Esophagus squamous epithelium (tissue), 5 donors: ENCODE measurements at regions not wholly inside any gene's neighbourhood (a gene's known extent, or its start where the extent isn't known, plus 50 kb on each side); places are given as distances from the start of the nearest gene placed in this dataset.

Experiments used
- DNase-seq: peaks from one replicate; lab custom pipeline; 2025; lab: John Stamatoyannopoulos, UW
- H3K27ac ChIP-seq, 4 donors: fragments of 200-600 bp; sonication (generic); one replicate each; pipeline ENCODE4 v1.5.1; 2016 to 2019; ENCODE audit warnings: mild to moderate bottlenecking in 1 of 4
- H3K27me3 ChIP-seq, 4 donors: fragments of 200-600 bp; sonication (generic); 1 replicate in 3 of 4; 2 replicates in 1 of 4; pipeline versions ENCODE4 v1.5.1 to v1.6.0; 2017 to 2021; ENCODE audit warnings: antibody characterized with exemption in 1 of 4
- H3K36me3 ChIP-seq, 3 donors: fragments of 200-600 bp; sonication (generic); one replicate each; pipeline ENCODE4 v1.5.1; 2016 to 2019
- H3K4me1 ChIP-seq, 3 donors: fragments of 200-600 bp; sonication (generic); one replicate each; pipeline ENCODE4 v1.5.1; 2017 to 2019
- H3K4me3 ChIP-seq, 4 donors: fragments of 200-600 bp; sonication (generic); 1 replicate in 3 of 4; 2 replicates in 1 of 4; pipeline ENCODE4 v1.5.1; 2016 to 2019; ENCODE audit warnings: mild to moderate bottlenecking in 2 of 4, moderate library complexity in 1 of 4
- H3K9me3 ChIP-seq, 3 donors: fragments of 200-600 bp; sonication (generic); one replicate each; pipeline ENCODE4 v1.5.1; 2016 to 2019
- POLR2A ChIP-seq, 4 donors: fragments of 450-650 bp; IDR thresholded peaks; one replicate each; pipeline ENCODE4 v1.6.1; 2017; ENCODE audit warnings: antibody characterized with exemption in 4 of 4, mild to moderate bottlenecking in 4 of 4, moderate library complexity in 3 of 4
- WGBS, 2 donors: methylation state at CpG; one replicate each; pipeline ENCODE4 v1.1.5; 2018; 5-methylcytosine and 5-hydroxymethylcytosine counted together
- intact Hi-C: fragments of 100-400 bp; cut with DNase I; formaldehyde crosslinking; loops from one replicate; pipeline ENCODE4 v1.15.0; 2022
- TF ChIP-seq, protein P1 (sequence below), 6 experiments: fragments of 450-650 bp in 4 of 6; fragments of 200-600 bp in 2 of 6; sonication (generic) in 2 of 6; IDR thresholded peaks; one replicate each; pipeline ENCODE4 v1.5.1; 2016 to 2019; ENCODE audit warnings: antibody characterized with exemption in 6 of 6, mild to moderate bottlenecking in 4 of 6, moderate library complexity in 4 of 6
- donor health status: DM: yes; HTN: yes; CAD: no.

DNA sequence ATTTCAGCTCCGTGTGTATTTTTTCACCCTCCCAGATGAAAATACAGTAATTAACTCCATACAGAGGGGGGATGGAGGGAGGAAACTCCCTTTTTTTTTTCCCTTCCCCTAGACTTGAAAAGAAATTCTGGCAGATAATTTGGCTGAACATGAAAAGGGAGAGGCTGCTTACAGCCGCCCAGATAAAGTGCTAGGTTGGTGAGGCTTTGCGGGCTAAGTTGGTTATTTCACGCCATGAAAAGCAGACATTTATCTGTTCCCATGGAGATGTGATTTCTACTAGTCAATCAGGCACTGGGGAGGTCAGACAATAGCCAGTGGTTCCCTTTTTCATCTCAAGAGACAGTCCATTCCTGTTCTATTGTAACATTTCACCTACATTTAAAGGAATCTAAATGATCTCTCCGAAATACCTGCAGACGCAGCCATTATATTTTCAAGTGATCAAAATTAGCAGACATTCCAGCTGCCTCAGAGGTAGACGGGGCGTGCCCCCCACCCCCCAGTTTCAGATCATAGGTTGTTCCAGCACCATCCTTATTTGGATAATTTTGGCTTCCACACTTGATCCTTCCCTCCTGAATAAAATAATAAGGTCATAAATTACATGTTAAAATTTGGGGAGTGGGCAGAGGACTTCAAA lies 143.9 kb upstream of the ZNF217 start:
- intact Hi-C loops = no loop called here
- Histone ChIP-seq H3K27me3 (no peaks in the 10 kb centered on the region), H3K4me3 (no peak overlapping the region), H3K27ac (peak overlapping the region; percentile 75 to 81 (median 78)), H3K36me3 (no peaks in the 10 kb centered on the region), H3K9me3 (no peaks in the 10 kb centered on the region), H3K4me1 (peaks cover 20 to 67% (median 30%) of the 10 kb centered on the region in 3 donors)
- TF ChIP-seq POLR2A (IDR thresholded peaks at IDR 0.05) = no peak
- TF ChIP-seq, protein P1, sequence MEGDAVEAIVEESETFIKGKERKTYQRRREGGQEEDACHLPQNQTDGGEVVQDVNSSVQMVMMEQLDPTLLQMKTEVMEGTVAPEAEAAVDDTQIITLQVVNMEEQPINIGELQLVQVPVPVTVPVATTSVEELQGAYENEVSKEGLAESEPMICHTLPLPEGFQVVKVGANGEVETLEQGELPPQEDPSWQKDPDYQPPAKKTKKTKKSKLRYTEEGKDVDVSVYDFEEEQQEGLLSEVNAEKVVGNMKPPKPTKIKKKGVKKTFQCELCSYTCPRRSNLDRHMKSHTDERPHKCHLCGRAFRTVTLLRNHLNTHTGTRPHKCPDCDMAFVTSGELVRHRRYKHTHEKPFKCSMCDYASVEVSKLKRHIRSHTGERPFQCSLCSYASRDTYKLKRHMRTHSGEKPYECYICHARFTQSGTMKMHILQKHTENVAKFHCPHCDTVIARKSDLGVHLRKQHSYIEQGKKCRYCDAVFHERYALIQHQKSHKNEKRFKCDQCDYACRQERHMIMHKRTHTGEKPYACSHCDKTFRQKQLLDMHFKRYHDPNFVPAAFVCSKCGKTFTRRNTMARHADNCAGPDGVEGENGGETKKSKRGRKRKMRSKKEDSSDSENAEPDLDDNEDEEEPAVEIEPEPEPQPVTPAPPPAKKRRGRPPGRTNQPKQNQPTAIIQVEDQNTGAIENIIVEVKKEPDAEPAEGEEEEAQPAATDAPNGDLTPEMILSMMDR (IDR thresholded peaks at IDR 0.05) = no peak
- WGBS, 2 donors = 24 to 40% methylated on average over 8 of the region's 8 CpGs
- no peak for DNase-seq

DNA sequence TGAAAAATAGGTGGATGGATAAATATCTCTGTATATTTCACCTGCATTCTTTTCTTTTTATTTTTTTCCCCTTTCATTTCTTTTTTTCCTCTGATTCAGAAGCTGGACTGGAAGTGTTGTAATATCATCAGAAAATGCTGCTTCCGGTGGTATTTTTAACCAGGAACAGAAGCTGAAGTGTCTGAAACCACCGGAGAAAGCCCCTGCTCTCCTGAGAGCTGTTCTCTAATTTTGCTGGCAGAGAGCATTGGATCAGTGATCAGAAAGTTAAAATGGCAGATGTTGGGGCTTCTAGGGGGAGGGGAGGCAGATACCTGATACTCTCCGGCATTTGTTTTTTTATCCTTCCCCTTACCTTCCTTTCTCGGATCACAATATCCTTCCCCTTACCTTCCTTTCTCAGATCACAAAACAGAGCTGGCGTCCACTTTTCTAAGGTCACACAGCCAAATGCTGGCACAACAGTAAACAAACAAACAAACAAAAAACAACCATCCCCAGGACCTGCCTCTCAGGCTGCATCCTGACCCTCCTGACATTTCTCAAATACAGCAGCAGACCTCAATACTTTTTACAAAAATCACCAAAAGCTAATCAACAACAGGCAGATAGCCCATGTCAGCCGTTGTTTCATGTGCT lies 143.2 kb upstream of the ZNF217 start:
- Histone ChIP-seq H3K4me1 (peaks cover 20 to 67% (median 30%) of the 10 kb centered on the region in 3 donors), H3K27me3 (no peaks in the 10 kb centered on the region), H3K36me3 (no peaks in the 10 kb centered on the region), H3K9me3 (no peaks in the 10 kb centered on the region), H3K4me3 (peak overlapping the region in 1 of 4 donors; percentile 40), H3K27ac (peak overlapping the region; percentile 75 to 81 (median 78))
- no peak for DNase-seq
- intact Hi-C loops = no loop called here
- TF ChIP-seq POLR2A (IDR thresholded peaks at IDR 0.05) = no peak
- TF ChIP-seq, protein P1 (IDR thresholded peaks at IDR 0.05) = no peak
- 12 to 22% methylated on average over 6 of the region's 6 CpGs for WGBS, 2 donors

DNA sequence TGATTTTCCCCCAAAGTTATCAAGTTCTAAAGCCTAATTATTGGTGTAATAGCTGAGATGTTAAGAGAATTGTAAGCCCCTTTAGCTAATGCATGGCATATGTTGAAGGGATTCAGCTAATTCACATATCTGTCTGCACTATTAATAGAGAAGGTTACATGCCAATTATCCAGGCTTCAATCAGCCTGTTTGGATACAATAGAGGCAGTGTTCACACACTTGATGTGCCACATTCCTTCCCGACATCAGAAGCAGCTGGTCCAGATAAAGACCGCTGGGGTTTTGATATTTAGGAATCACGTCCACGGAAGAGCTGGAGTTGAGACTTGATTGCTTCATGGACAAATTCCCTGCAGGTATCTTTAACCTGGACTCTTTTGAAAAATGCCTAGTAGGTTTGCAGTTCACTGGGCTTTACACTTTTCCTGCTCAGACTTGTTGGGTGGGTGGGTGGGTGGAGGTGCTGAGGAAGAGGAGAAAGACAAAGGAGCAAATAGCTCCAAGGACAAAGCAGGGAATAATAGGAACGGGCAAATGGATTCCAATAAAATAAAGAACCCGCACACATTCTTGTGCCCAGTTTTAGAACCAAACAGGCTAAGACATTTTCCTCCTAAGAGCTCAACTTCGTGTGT lies 142.6 kb upstream of the ZNF217 start:
- Histone ChIP-seq H3K27ac (peak overlapping the region; percentile 75 to 81 (median 78)), H3K4me1 (peaks cover 20 to 64% (median 30%) of the 10 kb centered on the region in 3 donors), H3K4me3 (peak overlapping the region in 1 of 4 donors; percentile 40), H3K36me3 (no peaks in the 10 kb centered on the region), H3K9me3 (no peaks in the 10 kb centered on the region), H3K27me3 (no peaks in the 10 kb centered on the region)
- 36 to 44% methylated on average over 7 of the region's 7 CpGs for WGBS, 2 donors
- no peak for DNase-seq
- intact Hi-C loops = no loop called here
- TF ChIP-seq, protein P1 (IDR thresholded peaks at IDR 0.05) = no peak
- TF ChIP-seq POLR2A (IDR thresholded peaks at IDR 0.05) = no peak

DNA sequence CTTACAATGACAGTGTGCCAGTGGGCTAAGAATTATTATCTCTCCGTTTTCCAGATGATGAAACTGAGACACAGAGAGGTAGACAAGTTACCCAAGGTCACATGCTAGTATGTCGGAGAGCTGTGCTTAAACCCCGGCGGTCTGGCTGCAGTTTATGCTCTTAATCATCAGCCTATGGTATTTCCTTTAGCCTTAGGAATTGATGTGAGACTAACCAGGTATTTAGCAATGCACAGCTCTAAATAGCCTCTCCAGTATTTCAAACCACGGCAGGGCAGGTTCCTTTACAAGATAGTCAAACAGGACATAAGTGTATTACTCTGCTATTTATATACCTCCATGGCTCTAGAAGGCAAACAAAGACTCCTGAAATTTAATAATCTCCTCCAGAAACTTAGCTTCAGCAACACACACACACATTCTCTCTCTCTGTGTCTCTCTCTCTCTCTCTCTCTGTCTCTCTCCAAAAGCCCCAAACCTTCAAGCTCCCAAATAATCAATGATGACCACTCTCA lies 142.0 kb upstream of the ZNF217 start:
- DNase-seq = no peak

More for the DNA sequence above, 142.0 kb upstream of the ZNF217 start:
- TF ChIP-seq, protein P1 (IDR thresholded peaks at IDR 0.05) = no peak
- TF ChIP-seq POLR2A (IDR thresholded peaks at IDR 0.05) = no peak
- Histone ChIP-seq H3K4me1 (peaks cover 20 to 58% (median 30%) of the 10 kb centered on the region in 3 donors), H3K9me3 (no peaks in the 10 kb centered on the region), H3K27ac (peak overlapping the region; percentile 40 to 78 (median 76)), H3K36me3 (no peaks in the 10 kb centered on the region), H3K4me3 (no peak overlapping the region), H3K27me3 (no peaks in the 10 kb centered on the region)
- intact Hi-C loops = no loop called here
- WGBS, 2 donors = 20 to 23% methylated on average over 5 of the region's 5 CpGs
